Activated CD8-positive, alpha-beta T cell treated with anti-CD3 and anti-CD28 coated beads for 36 hours (primary cell): ENCODE measurements at regions not wholly inside any gene's neighbourhood (a gene's known extent, or its start where the extent isn't known, plus 50 kb on each side); places are given as distances from the start of the nearest gene placed in this dataset.

Experiments used
- ATAC-seq: fragments of 200-7000 bp; cut with Tn5 transposase; one replicate; pipeline ENCODE4 v1.10.0; 2021; ENCODE audit warnings: mild to moderate bottlenecking, moderate library complexity
- CTCF ChIA-PET: fragments of 350-600 bp; sonication (Branson Sonifier 250); formaldehyde crosslinking; loops from one replicate; lab custom pipeline; 2021; ENCODE audit warnings: antibody characterized with exemption; lab: Charles Lee
- POLR2A ChIA-PET: fragments of 350-600 bp; sonication (Branson Sonifier 250); formaldehyde crosslinking; loops from one replicate; lab custom pipeline; 2021; ENCODE audit warnings: antibody characterized with exemption; lab: Charles Lee
- DNase-seq: peaks from one replicate; pipeline ENCODE4 v3.0.0-alpha.2; 2020
- H3K27ac Mint-ChIP-seq: one replicate; pipeline ENCODE4 v1.8.0; 2021; ENCODE audit warnings: mild to moderate bottlenecking, mixed read lengths
- H3K27me3 Mint-ChIP-seq: one replicate; pipeline ENCODE4 v1.8.0; 2021; ENCODE audit warnings: mixed read lengths
- H3K36me3 Mint-ChIP-seq: one replicate; pipeline ENCODE4 v1.8.0; 2021; ENCODE audit warnings: low read depth, mixed read lengths
- H3K4me1 Mint-ChIP-seq: one replicate; pipeline ENCODE4 v1.8.0; 2021; ENCODE audit warnings: low read depth, mixed read lengths
- H3K4me3 Mint-ChIP-seq: one replicate; pipeline ENCODE4 v1.8.0; 2021; ENCODE audit warnings: mild to moderate bottlenecking, moderate library complexity, mixed read lengths
- H3K9me3 Mint-ChIP-seq: one replicate; pipeline ENCODE4 v1.8.0; 2021; ENCODE audit warnings: mixed read lengths
- intact Hi-C: fragments of 100-400 bp; cut with micrococcal nuclease; formaldehyde crosslinking; loops from one replicate; pipeline ENCODE4 v1.10.0; 2022
- TF ChIP-seq, protein P1 (sequence below): fragments of 200-600 bp; IDR thresholded peaks from one replicate; pipeline ENCODE4 v1.8.0; 2022; ENCODE audit warnings: antibody characterized with exemption, mild to moderate bottlenecking

DNA sequence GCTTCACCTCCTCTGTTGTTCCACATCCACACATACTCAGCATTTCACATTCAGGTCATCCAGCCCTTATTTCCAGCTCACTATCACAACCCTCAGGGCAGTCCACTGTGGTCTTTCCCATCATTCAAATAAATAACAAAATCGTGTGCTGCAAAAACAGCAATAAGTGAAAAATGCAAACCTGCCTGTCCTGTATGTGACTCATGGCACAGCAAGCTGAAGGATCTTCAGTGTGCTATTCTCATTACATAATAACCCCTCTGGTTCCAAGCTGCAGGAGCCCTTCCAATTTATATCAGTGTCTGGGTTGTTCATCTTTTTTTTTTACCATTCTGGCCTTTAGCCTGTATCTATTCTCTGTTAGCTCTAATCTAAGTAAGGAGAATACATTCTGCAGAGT, 185.3 kb upstream of the UBE2E2 start:
- POLR2A ChIA-PET = no interaction called here
- Mint-ChIP-seq H3K9me3 (no peaks in the 10 kb centered on the region), H3K4me1 (no peaks in the 10 kb centered on the region), H3K27me3 (no peaks in the 10 kb centered on the region), H3K36me3 (no peaks in the 10 kb centered on the region), H3K4me3 (no peak overlapping the region), H3K27ac (no peak overlapping the region)
- DNase-seq = no peak
- intact Hi-C loops = no loop called here
- CTCF ChIA-PET = no interaction called here
- ATAC-seq = no peak
- TF ChIP-seq, protein P1, sequence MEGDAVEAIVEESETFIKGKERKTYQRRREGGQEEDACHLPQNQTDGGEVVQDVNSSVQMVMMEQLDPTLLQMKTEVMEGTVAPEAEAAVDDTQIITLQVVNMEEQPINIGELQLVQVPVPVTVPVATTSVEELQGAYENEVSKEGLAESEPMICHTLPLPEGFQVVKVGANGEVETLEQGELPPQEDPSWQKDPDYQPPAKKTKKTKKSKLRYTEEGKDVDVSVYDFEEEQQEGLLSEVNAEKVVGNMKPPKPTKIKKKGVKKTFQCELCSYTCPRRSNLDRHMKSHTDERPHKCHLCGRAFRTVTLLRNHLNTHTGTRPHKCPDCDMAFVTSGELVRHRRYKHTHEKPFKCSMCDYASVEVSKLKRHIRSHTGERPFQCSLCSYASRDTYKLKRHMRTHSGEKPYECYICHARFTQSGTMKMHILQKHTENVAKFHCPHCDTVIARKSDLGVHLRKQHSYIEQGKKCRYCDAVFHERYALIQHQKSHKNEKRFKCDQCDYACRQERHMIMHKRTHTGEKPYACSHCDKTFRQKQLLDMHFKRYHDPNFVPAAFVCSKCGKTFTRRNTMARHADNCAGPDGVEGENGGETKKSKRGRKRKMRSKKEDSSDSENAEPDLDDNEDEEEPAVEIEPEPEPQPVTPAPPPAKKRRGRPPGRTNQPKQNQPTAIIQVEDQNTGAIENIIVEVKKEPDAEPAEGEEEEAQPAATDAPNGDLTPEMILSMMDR = no peak

DNA sequence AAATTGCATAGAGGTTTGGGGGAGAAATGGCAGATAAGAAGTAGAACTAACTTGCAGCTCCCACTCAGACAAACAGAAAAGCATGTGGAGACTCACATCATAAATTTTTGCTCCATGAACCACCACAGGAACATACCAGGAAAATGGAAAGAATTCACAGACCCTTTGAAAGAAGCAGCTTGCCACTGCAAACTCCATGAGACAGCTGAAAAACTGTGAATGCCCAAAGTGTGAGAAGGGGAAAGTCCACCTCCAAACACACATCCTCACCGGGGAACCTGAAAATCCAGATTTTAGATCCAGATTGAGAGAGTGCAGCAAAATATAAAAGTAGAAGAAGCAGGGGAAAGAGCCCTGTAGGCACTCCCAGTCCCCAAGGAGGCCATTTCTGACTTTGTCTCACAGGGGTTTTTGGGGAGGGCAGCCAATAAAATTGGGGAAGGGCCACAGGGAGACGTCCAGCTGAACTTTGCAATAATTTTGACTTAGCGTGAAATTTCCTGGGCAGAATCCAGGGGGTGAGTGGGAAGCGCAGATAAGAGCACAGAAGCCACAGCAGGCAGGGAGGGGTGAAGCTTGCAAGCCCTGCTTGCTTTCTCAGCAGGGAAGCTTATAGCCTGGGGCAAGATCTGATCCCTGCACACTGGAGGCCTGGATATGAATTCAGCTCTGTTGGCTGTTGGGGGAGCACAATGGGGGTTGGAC, 183.4 kb upstream of the UBE2E2 start:
- no peak overlapping the region for H3K4me3 Mint-ChIP-seq
- ChIA-PET CTCF (no interaction called here), POLR2A (no interaction called here)
- no peaks in the 10 kb centered on the region for H3K36me3 Mint-ChIP-seq
- intact Hi-C loops = no loop called here
- H3K27me3 Mint-ChIP-seq = no peaks in the 10 kb centered on the region
- no peak for ATAC-seq
- TF ChIP-seq, protein P1 = no peak
- H3K9me3 Mint-ChIP-seq = no peaks in the 10 kb centered on the region
- no peak for DNase-seq
- no peaks in the 10 kb centered on the region for H3K4me1 Mint-ChIP-seq
- no peak overlapping the region for H3K27ac Mint-ChIP-seq

DNA sequence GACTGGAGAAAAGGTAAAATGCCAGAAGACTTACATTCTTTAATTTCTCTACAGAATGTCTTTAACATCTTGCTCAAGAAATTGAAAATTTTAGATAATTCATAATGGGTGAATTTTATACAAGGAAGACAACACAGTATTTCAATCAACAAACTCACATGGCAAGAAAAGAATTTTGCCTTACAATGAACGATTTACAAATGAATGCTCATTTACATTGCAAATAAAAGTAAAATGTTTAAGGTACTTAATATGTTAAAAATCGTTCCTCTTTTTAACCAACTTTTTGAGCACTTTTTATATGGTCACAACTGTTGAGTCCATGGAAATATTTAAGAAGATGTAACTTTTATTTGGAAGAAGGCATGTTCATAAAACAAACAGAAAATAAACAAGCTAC, 174.8 kb upstream of the UBE2E2 start:
- Mint-ChIP-seq H3K36me3 (no peaks in the 10 kb centered on the region), H3K4me3 (no peak overlapping the region), H3K27ac (no peak overlapping the region), H3K9me3 (peaks cover 4% of the 10 kb centered on the region), H3K27me3 (no peaks in the 10 kb centered on the region), H3K4me1 (no peaks in the 10 kb centered on the region)
- DNase-seq (no peak), ATAC-seq (no peak)
- intact Hi-C loops = no loop called here
- ChIA-PET POLR2A (no interaction called here), CTCF (no interaction called here)
- TF ChIP-seq, protein P1 = no peak

DNA sequence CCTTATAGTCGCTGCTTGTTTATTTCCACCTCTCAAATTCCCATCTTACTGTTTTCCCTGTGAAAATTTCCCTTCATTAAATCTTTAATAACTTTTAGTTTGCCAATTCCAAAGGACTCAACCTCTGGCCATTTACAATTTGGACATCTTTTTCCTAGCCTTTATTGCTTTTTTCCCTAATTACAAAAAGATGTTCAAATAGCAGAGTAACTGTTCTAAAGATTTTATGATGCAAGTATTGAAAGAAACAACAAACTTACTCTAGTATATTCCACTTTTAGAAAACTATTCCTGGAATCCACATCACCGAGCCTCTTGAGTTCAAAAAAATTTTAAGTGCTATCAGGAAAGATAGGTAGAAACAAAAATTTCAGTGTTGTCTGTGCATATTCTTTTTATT, 174.1 kb upstream of the UBE2E2 start:
- ChIA-PET CTCF (no interaction called here), POLR2A (no interaction called here)
- DNase-seq (no peak), ATAC-seq (no peak)
- Mint-ChIP-seq H3K27ac (no peak overlapping the region), H3K9me3 (peaks cover 4% of the 10 kb centered on the region), H3K36me3 (no peaks in the 10 kb centered on the region), H3K4me1 (no peaks in the 10 kb centered on the region), H3K4me3 (no peak overlapping the region), H3K27me3 (no peaks in the 10 kb centered on the region)
- TF ChIP-seq, protein P1 = no peak
- intact Hi-C loops = no loop called here

DNA sequence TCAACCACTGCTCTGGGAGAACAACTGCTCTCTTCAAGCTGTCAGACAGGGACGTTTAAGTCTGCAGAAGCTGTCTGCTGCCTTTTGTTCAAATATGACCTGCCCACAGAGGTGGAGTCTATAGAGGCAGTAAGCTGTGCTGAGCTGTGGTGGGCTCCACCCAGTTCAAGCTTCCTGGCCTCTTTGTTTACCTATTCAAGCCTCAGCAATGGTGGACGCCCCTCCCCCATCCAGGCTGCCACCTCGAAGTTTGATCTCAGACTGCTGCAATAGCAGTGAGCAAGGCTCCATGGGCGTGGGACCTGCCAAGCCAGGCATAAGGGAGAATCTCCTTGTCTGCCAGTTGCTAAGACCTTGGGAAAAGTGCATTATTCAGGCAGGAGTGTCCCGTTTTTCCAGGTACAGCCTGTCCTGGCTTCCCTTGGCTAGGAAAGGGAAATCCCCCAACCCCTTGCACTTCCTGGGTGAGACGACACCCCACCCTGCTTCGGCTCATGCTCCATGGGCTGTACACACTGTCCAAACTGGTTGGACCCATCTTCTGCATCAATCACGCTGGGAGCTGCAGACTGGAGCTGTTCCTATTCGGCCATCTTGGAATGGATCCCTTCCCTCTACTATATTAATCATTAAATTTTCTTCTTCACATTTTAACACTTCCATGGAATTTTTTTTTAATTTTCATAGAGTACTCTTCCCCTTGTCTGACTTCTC, 167.0 kb upstream of the UBE2E2 start:
- H3K27ac Mint-ChIP-seq = no peak overlapping the region
- H3K4me1 Mint-ChIP-seq = peaks cover 20% of the 10 kb centered on the region
- H3K27me3 Mint-ChIP-seq = no peaks in the 10 kb centered on the region
- DNase-seq (peak; percentile 14), ATAC-seq (no peak)
- H3K9me3 Mint-ChIP-seq = peaks cover 4% of the 10 kb centered on the region
- POLR2A ChIA-PET = no interaction called here
- intact Hi-C loops = no loop called here
- CTCF ChIA-PET = no interaction called here
- no peaks in the 10 kb centered on the region for H3K36me3 Mint-ChIP-seq
- no peak overlapping the region for H3K4me3 Mint-ChIP-seq
- TF ChIP-seq, protein P1 = no peak
